ENCODE measurements at regions not wholly inside any gene's neighbourhood (a gene's known extent, or its start where the extent isn't known, plus 50 kb on each side); places are given as distances from the start of the nearest gene placed in this dataset.

- TF ChIP-seq POLR2AphosphoS5 (IDR thresholded peaks at IDR 0.05; ENCODE audit: low read depth, low read length) (no peak), TAF1 (IDR thresholded peaks at IDR 0.05; ENCODE audit: borderline replicate concordance, low read depth, low read length) (no peak), POLR2A (IDR thresholded peaks at IDR 0.05; ENCODE audit: low read depth, low read length) (no peak)
- DNase-seq (ENCODE audit: insufficient read length) (no peak), FAIRE-seq (no peak)
Observed at GRCh38 chr5:36438765-36439561, 137.3 kb upstream of the RANBP3L start.

DNA sequence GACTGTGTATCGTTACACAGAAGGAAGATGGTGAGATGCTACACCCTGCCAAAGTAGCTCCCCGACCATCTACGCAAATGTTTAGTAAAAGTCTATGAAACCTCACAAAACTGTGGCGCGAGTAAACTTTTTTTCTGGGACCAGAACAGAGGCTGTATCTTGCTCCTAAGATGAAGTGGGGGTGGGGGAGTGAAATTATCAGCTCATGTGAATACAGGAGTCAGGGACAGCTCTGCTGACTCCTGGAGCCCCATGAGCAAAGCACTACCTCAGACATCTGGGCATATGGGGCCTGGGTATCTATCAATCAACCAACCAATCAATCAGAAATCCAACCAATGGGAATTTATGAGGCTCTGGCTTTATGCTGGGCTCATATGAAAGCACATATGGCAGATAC is 138.6 kb upstream of the RANBP3L start:
- TF ChIP-seq POLR2AphosphoS5 (IDR thresholded peaks at IDR 0.05; ENCODE audit: low read depth, low read length): no peak
- TF ChIP-seq TAF1 (IDR thresholded peaks at IDR 0.05; ENCODE audit: borderline replicate concordance, low read depth, low read length): no peak
- TF ChIP-seq POLR2A (IDR thresholded peaks at IDR 0.05; ENCODE audit: low read depth, low read length): no peak
- FAIRE-seq (no peak), DNase-seq (ENCODE audit: insufficient read length) (no peak)

- FAIRE-seq (no peak), DNase-seq (ENCODE audit: insufficient read length) (no peak)
- TF ChIP-seq TAF1 (IDR thresholded peaks at IDR 0.05; ENCODE audit: borderline replicate concordance, low read depth, low read length) (no peak), POLR2A (IDR thresholded peaks at IDR 0.05; ENCODE audit: low read depth, low read length) (no peak), POLR2AphosphoS5 (IDR thresholded peaks at IDR 0.05; ENCODE audit: low read depth, low read length) (no peak)
Observed at GRCh38 chr5:36441280-36441679, 139.6 kb upstream of the RANBP3L start.

DNA sequence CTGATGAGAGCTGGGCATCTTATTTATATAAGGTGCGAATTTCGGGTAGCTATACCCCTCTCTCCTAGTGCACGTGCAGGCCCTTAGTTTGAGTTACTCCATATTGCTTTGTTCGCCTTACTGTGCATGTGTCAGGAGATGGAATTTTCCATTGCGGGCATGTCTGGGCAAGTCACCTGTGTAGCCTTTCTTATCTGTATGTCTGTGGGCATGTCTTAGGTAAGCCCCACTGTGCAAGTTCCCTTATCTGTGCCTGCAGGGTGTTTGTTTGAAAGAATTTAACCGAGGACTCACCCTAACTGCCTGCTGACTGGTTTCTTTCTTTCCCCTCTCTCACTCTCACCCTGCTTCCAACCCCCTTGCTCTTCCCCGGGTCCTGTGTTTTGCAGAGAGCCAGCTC is 140.7 kb upstream of the RANBP3L start:
- FAIRE-seq: no peak
- DNase-seq (ENCODE audit: insufficient read length): no peak
- TF ChIP-seq TAF1 (IDR thresholded peaks at IDR 0.05; ENCODE audit: borderline replicate concordance, low read depth, low read length) (no peak), POLR2A (IDR thresholded peaks at IDR 0.05; ENCODE audit: low read depth, low read length) (no peak), POLR2AphosphoS5 (IDR thresholded peaks at IDR 0.05; ENCODE audit: low read depth, low read length) (no peak)

- DNase-seq (ENCODE audit: insufficient read length) (no peak), FAIRE-seq (no peak)
- TF ChIP-seq TAF1 (IDR thresholded peaks at IDR 0.05; ENCODE audit: borderline replicate concordance, low read depth, low read length) (no peak), POLR2A (IDR thresholded peaks at IDR 0.05; ENCODE audit: low read depth, low read length) (no peak), POLR2AphosphoS5 (IDR thresholded peaks at IDR 0.05; ENCODE audit: low read depth, low read length) (no peak)
Observed at GRCh38 chr5:36442796-36443195, 141.1 kb upstream of the RANBP3L start.

DNA sequence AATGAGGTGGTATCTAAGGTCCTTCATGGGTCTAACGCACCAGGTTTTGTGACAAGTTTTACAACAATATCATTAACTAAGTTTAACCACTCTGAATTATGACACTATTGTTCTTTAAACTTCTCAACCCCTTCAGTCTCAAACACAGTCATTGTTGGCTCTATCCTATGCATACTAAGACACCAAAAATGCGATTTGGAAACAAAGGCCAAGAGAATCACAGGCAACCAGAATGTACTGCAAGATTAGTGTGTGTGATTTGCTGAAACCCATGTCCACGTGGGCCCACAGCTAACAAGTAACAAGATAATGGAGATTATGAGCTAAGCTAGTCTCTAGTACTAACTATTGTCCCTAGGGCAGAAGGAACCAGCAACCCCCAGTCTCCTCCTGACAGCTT is 142.2 kb upstream of the RANBP3L start:
- FAIRE-seq (no peak), DNase-seq (ENCODE audit: insufficient read length) (no peak)
- no peak for TF ChIP-seq POLR2AphosphoS5 (IDR thresholded peaks at IDR 0.05; ENCODE audit: low read depth, low read length)
- no peak for TF ChIP-seq TAF1 (IDR thresholded peaks at IDR 0.05; ENCODE audit: borderline replicate concordance, low read depth, low read length)
- no peak for TF ChIP-seq POLR2A (IDR thresholded peaks at IDR 0.05; ENCODE audit: low read depth, low read length)

GRCh38 chr5:36444582-36445418 is 143.1 kb upstream of the RANBP3L start:
- FAIRE-seq: no peak

GRCh38 chr5:36447776-36448175 is 146.1 kb upstream of the RANBP3L start:
- DNase-seq (ENCODE audit: insufficient read length) (no peak), FAIRE-seq (no peak)

More at GRCh38 chr5:36444582-36445418, 143.1 kb upstream of the RANBP3L start:
- TF ChIP-seq TAF1 (IDR thresholded peaks at IDR 0.05; ENCODE audit: borderline replicate concordance, low read depth, low read length) (no peak), POLR2AphosphoS5 (IDR thresholded peaks at IDR 0.05; ENCODE audit: low read depth, low read length) (no peak), POLR2A (IDR thresholded peaks at IDR 0.05; ENCODE audit: low read depth, low read length) (no peak)
- no peak for DNase-seq (ENCODE audit: insufficient read length)

DNA sequence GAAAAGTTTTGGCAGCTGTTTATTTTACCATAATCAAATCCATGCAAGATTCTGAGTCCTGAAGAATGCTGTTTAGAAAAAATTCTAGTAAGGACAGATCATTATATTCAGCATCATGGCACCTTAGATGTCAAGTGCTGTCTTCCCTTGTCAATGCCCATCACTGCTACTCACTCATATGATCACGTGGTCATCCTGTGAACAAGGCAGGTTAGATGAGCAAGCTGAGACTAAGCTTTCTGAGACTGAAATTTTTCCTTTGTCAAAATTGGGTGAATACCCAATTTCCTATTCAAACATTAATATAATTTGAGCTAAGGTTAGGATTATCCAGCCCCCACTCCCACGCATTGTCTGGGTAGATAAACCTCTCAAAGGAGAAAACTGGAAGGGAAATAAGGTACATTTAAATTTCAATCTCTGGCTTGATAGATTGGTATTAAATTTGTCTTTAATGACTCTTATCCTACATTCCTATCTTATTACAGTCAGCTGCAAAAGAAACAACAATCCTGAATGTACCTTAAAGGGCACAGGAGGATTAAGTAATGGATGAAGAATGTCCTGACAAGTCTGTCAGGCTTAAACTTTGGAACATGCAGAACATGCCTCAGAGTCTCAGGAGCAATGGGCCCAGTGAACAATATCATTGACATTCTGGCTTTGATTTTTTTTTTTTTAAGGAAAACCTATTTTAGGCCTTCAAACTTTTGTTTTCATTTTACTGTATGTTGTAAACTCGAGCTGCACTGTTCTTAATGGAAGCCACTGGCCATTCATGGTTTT is 148.7 kb upstream of the RANBP3L start:
- FAIRE-seq: no peak
- DNase-seq (ENCODE audit: insufficient read length): no peak
- TF ChIP-seq POLR2AphosphoS5 (IDR thresholded peaks at IDR 0.05; ENCODE audit: low read depth, low read length) (no peak), POLR2A (IDR thresholded peaks at IDR 0.05; ENCODE audit: low read depth, low read length) (no peak), TAF1 (IDR thresholded peaks at IDR 0.05; ENCODE audit: borderline replicate concordance, low read depth, low read length) (no peak)

More at GRCh38 chr5:36447776-36448175, 146.1 kb upstream of the RANBP3L start:
- TF ChIP-seq POLR2AphosphoS5 (IDR thresholded peaks at IDR 0.05; ENCODE audit: low read depth, low read length): no peak
- no peak for TF ChIP-seq TAF1 (IDR thresholded peaks at IDR 0.05; ENCODE audit: borderline replicate concordance, low read depth, low read length)
- TF ChIP-seq POLR2A (IDR thresholded peaks at IDR 0.05; ENCODE audit: low read depth, low read length): no peak

DNA sequence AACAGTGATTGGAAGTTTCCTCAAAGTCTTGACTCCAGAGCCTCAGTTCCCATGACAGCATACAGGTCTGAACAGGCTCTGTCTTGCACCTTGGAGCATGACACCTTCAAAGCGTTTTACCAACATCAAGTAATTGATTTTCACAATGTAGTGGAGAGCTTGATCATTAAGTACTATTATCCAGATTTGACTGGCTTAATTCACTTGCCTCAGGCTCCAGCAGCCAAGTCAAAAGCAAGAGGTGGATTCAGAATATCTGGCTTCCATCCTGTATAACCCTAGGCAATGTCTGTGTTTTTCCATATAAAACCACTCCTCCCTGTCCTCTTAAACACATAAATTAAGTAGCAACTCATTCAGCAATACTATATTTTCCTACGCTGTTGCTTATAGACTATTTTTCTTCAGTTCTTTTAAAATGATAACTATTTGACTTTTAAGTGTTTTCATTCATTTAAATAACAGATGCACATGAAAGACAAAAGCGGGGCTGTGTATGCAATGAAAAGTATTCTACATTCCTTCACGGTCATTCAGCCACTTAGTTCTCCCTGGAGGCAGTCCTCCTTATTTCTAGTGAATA is 150.8 kb upstream of the RANBP3L start:
- DNase-seq (ENCODE audit: insufficient read length) (no peak), FAIRE-seq (no peak)
- TF ChIP-seq POLR2A (IDR thresholded peaks at IDR 0.05; ENCODE audit: low read depth, low read length): no peak
- no peak for TF ChIP-seq POLR2AphosphoS5 (IDR thresholded peaks at IDR 0.05; ENCODE audit: low read depth, low read length)
- no peak for TF ChIP-seq TAF1 (IDR thresholded peaks at IDR 0.05; ENCODE audit: borderline replicate concordance, low read depth, low read length)

All from GM12892 (cell line).